ENCODE measurements at regions not wholly inside any gene's neighbourhood (a gene's known extent, or its start where the extent isn't known, plus 50 kb on each side); places are given as distances from the start of the nearest gene placed in this dataset.
"Not testable (repeated sequence)": the region's sequence is repeated elsewhere in the genome, so short reads cannot be mapped to it uniquely, and the experiment has no call there.

DNA sequence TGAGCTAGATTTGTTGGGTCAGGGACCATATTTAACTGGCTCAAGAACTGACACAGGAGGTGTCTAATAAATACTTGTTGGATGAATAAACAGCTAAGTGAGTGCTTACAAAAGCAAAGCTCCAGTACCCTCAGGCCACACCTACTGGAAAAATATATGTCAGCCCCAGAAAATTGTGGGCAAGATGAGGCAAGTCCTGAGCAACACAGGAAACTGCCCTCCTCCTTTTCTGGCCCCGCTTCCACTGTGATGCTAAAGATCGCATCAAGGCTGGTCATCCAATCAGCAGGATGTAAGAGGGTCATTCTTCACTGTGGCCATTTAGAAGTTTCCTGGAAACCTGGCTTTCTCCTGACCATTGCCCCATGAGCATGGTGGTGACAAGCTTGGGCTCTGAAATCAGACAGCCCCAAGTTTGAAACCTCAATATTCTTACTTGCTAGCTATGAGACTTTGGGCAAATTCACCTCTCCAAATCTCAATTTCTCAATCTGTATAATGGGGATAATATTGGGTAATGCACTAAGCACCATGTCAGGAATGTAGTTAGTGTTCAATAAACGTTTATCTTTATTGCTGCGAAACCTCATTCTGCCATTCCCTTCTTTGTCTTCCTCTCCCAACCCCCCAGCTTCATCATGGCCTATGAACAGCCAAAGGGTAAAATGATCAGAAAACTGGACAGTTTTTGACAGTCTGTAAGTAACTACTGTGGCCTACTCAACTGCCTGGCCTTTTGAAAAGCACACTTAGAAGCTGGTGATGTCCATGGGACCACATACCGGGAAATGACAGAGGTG, 139.3 kb upstream of the PZP start:
- no peaks in the 10 kb centered on the region for H3K9me3 Mint-ChIP-seq
- H3K4me1 Mint-ChIP-seq = peaks cover 14% of the 10 kb centered on the region
- H3K27ac Mint-ChIP-seq = peak overlapping the region; percentile 84
- no peak overlapping the region for H3K4me3 Mint-ChIP-seq
- ATAC-seq (peak; percentile 77), DNase-seq (ENCODE audit: low spot score in 2 of 2) (no peak)
- peaks cover 6% of the 10 kb centered on the region for H3K36me3 Mint-ChIP-seq

DNA sequence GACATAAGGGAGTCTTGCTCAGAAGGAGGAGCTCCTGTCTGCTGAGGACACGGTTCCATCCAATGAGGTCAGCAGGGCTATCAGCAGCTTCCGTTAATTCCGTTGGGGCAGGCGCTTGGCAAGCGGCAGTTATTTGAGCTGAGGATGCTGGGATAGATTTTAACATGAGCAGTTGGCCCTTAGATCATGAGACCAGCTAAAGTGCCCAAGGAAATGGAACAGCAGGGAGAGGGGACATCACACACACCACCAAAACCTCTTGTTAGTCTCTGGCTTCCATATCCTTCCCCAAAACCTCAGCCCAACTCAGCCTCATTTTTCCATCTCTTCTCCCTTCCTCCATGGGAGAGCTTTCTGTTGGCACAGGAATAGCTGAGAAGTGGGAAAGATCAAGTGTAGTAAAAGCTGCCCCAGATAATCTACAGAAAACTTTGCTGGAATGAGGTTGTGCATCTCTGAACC, 138.7 kb upstream of the PZP start:
- Mint-ChIP-seq H3K36me3 (peaks cover 6% of the 10 kb centered on the region), H3K4me1 (peaks cover 20% of the 10 kb centered on the region), H3K4me3 (no peak overlapping the region), H3K9me3 (no peaks in the 10 kb centered on the region), H3K27ac (peak overlapping the region; percentile 84)
- DNase-seq (ENCODE audit: low spot score in 2 of 2) (no peak), ATAC-seq (no peak)

DNA sequence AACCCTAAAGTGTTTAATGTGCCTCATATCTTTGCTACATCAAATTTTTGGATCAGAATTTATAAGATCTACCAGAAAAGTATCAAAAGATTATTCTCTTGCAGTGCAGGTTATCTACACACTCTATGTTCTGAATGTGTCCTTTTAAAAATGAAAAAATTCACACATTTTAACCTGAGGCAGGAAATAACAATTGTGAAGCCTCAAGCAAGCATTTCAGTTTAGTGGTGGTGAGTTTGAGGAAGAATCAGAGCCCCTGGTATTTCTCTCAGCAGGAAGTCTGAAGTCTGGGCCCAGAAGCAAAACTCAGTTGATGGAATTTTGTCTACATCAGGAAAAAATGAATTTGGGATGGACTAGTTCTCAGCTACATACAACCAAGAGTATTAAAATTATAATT, 137.0 kb upstream of the PZP start:
- Mint-ChIP-seq H3K27ac (no peak overlapping the region), H3K36me3 (no peaks in the 10 kb centered on the region), H3K4me1 (peaks cover 28% of the 10 kb centered on the region), H3K4me3 (no peak overlapping the region), H3K9me3 (no peaks in the 10 kb centered on the region)
- no peak for DNase-seq (ENCODE audit: low spot score in 2 of 2)
- no peak for ATAC-seq

DNA sequence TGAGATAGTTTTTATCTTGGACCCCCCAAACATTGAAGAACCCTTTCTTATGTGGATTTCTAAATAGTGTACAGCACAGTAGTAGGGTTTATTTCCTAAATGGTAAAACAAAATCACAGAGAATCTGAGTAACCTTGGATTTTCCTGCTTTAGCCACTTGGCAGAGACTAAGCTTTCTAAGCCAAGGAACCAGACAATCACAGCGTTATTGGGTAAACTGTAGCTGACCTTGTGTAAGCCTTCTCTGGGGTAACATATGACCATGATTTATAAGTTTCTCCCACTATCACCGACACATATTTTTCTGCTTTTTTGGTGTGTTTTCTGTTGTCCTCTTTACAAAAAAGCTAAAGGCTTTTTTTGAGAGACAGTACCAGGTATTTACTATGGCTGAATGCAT, 136.3 kb upstream of the PZP start:
- no peaks in the 10 kb centered on the region for H3K9me3 Mint-ChIP-seq

DNA sequence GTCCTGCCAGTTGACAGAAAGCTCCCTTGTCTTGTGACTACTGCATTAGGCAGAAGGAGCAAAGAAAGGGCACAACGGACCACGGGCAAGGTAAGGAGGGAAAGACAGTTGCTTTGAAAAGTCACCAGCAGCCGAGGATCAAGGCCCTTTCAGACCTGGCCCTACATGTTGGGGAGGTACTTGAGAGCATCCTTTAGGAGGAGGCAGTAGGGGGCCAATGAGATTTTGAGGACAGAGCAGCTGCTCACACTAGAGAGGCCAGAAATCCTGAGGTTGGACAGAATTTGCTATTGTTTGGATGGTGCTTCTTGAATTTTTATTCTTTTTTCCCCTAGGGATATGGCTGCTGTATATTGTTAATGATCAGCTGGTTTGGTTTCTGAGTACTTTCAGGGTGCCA, 135.5 kb upstream of the PZP start:
- H3K4me3 Mint-ChIP-seq = no peak overlapping the region
- ATAC-seq (no peak), DNase-seq (ENCODE audit: low spot score in 2 of 2) (no peak)
- H3K36me3 Mint-ChIP-seq = no peaks in the 10 kb centered on the region
- H3K9me3 Mint-ChIP-seq = no peaks in the 10 kb centered on the region
- H3K4me1 Mint-ChIP-seq = peaks cover 28% of the 10 kb centered on the region
- H3K27ac Mint-ChIP-seq = no peak overlapping the region

More for the DNA sequence above, 136.3 kb upstream of the PZP start:
- ATAC-seq (no peak), DNase-seq (ENCODE audit: low spot score in 2 of 2) (no peak)
- no peak overlapping the region for H3K4me3 Mint-ChIP-seq
- peaks cover 28% of the 10 kb centered on the region for H3K4me1 Mint-ChIP-seq
- H3K27ac Mint-ChIP-seq = no peak overlapping the region
- no peaks in the 10 kb centered on the region for H3K36me3 Mint-ChIP-seq

DNA sequence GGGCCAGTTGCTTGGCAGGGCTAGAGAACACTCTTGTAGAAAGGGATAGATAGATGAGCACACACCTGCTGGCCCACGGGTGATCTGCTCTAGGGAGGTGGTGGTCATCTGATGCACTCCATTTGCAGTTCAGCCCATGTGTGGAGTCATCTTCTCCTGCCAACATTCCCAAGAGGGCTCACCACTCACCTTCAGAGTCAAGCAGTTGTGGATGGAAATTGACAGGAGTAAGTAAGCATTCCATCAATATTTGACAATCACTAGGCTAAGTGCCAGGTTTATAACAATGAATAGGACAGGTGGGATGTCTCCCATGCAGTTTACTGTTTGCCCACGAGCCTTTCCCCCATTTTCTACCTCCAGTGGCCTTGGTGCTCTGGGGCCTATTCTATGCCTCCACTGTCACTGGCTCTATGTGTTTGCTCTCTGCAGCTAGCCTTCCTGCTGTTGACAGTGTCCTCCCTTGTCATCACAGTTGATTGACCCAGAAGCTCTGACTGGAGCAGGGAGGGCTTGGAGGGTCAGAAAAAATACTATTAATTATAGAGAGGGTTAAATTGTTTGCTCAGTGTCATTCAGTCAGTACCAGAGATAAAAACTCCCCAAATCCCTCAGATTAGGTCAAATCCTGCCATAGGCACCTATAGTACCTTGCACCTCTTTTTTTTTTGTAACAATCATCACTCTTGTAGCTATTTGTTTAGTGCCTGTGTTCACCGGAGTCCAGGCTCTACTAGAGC, 134.6 kb upstream of the PZP start:
- no peak overlapping the region for H3K4me3 Mint-ChIP-seq
- no peak overlapping the region for H3K27ac Mint-ChIP-seq
- H3K9me3 Mint-ChIP-seq = no peaks in the 10 kb centered on the region
- no peaks in the 10 kb centered on the region for H3K36me3 Mint-ChIP-seq
- DNase-seq (ENCODE audit: low spot score in 2 of 2) (no peak), ATAC-seq (no peak)
- H3K4me1 Mint-ChIP-seq = peaks cover 28% of the 10 kb centered on the region

DNA sequence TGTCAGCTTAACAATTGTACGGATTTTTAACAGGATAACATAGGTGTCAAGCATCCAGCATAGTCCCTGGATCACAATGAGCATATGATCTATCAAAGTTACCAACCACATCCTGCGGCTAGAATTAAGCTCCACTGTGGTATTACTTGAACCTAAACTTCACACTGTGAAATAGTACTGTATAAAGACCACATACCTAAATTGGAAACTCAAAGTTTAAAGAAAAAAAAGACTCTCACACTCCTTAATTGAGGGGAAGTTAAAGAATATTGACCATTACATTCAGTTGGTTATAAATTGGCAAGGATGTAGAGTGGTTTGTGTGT, 133.0 kb upstream of the PZP start:
- DNase-seq (ENCODE audit: low spot score in 2 of 2) = no peak
- no peaks in the 10 kb centered on the region for H3K36me3 Mint-ChIP-seq
- no peak overlapping the region for H3K4me3 Mint-ChIP-seq

DNA sequence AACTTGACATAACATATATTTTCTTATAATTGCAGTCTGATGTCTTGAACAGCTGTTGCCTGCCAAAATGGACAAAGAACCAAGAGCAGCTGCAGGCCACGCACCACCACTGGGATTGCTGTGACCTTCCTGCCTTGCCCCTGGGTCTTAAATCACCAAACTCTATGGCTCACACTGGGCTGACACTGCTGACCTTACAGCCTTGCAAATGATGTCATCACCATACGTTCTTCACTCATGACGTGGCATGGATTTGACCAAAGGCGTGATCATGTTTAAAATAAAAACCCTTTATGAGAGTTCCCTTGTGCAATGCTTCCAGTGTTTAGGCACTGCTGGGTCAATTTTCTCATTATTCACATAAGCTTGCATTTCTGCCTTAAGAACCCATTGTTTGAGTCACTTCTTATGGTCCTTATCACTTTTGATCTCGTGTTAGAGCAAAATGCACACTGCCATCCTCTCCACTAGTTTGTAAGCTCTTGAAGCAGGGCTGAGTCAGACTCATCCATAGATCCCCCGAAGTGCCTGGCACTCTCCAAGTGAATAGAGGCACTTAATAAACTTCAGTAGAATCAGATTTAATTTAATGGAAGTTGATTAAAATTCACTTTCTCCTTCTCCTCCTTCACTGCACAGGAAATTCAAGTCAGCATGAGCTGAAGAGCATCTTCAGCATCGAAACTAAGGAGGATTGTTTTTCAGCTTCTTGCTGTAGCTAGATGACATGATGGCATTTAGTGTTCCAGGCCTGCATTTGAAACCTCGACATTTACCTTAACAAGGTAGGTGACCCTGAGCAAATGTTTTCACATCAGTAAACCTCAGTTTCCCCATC, 132.4 kb upstream of the PZP start:
- Mint-ChIP-seq H3K9me3 (peaks cover 8% of the 10 kb centered on the region), H3K4me1 (peaks cover 19% of the 10 kb centered on the region), H3K36me3 (no peaks in the 10 kb centered on the region), H3K27ac (peak overlapping the region; percentile 32), H3K4me3 (no peak overlapping the region)
- ATAC-seq = peak; percentile 48
- no peak for DNase-seq (ENCODE audit: low spot score in 2 of 2)

More for the DNA sequence above, 133.0 kb upstream of the PZP start:
- no peak for ATAC-seq
- Mint-ChIP-seq H3K9me3 (peaks cover 6% of the 10 kb centered on the region), H3K4me1 (peaks cover 19% of the 10 kb centered on the region), H3K27ac (peak overlapping the region; percentile 32)

DNA sequence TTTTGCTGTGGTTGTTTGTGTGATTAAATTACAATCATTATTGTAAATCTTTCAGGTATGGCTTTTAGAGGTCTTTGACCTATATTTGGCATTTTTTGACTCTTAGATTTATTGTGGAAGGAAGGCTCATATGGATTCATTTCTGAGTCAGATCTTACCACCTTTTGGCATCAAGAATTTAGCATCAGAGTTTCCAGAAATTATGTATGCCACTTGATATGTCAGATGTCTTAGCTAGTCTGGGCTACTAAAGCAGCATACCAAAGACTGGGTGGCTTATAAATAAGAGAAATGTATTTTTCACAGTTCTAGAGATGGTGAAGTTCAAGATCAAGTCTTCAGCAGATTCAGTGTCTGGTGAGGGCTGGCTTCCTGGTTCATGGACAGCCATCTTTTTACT, 129.5 kb upstream of the PZP start:
- ATAC-seq (peak; percentile 40), DNase-seq (ENCODE audit: low spot score in 2 of 2) (no peak)
- H3K9me3 Mint-ChIP-seq = peaks cover 8% of the 10 kb centered on the region
- H3K36me3 Mint-ChIP-seq = no peaks in the 10 kb centered on the region
- peaks cover 19% of the 10 kb centered on the region for H3K4me1 Mint-ChIP-seq
- no peak overlapping the region for H3K4me3 Mint-ChIP-seq
- no peak overlapping the region for H3K27ac Mint-ChIP-seq

DNA sequence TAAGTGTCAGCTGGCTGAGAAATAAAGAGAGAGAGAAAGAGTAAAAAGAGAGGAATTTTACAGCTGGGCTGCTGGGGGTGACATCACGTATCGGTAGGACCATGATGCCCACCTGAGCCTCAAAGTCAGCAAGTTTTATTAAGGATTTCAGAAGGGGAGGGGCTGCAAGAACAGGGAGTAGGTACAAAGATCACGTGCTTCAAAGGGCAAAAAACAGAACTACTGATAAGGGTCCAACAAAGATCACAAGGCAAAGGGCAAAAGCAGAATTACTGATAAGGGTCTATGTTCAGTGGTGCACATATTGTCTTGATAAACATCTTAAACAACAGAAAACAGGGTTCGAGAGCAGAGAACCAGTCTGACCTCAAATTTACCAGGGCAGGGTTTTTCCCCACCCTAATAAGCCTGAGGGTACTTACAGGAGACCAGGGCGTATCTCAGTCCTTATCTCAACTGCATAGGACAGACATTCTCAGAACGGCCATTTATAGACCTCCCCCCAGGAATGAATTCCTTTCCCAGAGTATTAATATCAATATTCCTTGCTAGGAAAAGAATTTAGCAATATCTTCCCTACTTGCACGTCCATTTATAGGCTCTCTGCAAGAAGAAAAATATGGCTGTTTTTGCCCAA, 128.3 kb upstream of the PZP start:
- H3K9me3 Mint-ChIP-seq; H3K27ac Mint-ChIP-seq; DNase-seq (ENCODE audit: low spot score in 2 of 2); H3K36me3 Mint-ChIP-seq; ATAC-seq; H3K4me3 Mint-ChIP-seq: not testable (repeated sequence)
- H3K4me1 Mint-ChIP-seq = peaks cover 12% of the 10 kb centered on the region

DNA sequence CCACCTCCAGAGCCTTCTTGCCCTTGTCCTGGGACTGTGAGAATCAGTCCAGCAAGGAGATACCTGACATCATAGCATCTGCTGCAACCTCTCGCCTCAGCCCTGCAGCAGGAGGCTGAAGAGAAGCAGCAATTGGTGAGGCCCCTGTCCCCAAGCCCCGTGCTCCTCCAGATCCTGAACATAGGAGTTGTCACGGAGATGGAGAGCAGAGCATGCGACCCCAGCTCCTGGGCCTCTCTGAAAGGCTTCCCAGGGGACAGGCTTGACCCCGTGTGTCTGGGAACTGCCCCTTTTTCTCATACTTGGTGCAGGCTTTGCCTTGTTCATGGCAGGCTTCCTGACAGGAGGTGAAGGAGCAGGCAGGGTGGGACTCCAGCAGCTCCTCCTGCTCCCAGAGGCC, 127.7 kb upstream of the PZP start:
- no peak for DNase-seq (ENCODE audit: low spot score in 2 of 2)
- H3K36me3 Mint-ChIP-seq = no peaks in the 10 kb centered on the region
- ATAC-seq = no peak
- H3K4me3 Mint-ChIP-seq = no peak overlapping the region
- H3K27ac Mint-ChIP-seq = no peak overlapping the region
- H3K9me3 Mint-ChIP-seq = peaks cover 8% of the 10 kb centered on the region
- H3K4me1 Mint-ChIP-seq = peaks cover 12% of the 10 kb centered on the region

DNA sequence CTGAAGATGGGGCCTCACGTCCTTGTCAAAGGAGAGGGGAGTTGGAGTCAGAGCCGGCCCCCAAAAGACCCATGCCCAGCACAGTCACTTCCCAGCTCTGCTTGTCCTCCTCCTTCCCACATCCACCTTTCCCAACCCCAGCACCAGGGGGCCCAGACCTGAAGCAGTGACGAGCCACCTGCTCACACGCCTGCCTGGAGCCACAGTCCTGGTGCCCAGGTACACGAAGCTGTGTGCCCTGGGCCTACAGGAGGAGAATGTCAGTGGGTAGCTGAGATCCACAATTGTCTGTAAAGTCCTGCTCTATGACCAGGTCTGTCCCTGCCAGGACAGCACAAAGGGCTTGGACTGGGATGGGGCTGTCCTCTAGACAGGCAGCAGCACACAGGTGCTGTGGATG, 126.8 kb upstream of the PZP start:
- Mint-ChIP-seq H3K36me3 (no peaks in the 10 kb centered on the region), H3K9me3 (peaks cover 8% of the 10 kb centered on the region), H3K27ac (no peak overlapping the region), H3K4me1 (peaks cover 8% of the 10 kb centered on the region), H3K4me3 (no peak overlapping the region)
- ATAC-seq (no peak), DNase-seq (ENCODE audit: low spot score in 2 of 2) (no peak)

DNA sequence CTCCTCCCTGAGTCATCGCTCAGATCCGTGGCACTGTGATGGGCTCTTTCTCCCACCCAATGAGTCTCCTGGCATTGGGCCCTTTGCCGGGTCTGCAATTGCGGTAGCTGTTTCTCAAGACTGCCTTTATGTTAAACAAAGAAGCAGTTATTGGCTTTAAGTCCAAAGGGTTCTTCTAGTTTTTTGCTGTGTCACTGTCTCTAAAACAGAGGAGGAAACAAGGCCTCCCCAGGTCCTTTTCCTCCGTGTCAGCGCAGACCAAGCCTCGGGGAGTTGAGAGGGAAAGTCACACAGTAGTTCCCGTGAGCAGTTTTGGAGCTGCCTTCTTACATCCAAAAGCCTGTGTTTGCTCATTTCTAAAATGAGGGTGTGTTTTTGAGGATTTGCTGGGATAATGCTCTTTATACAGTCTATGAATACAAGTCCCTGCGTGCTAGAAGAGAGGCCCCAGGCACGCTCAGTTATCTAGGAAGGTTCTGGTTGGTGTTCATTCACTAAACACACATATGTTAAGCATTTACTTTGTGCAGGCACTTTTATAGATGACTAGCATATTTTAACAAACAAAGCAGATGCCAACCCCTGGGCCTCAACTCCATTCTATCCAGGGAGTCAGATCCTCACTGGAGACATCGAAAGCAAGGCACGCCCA, 126.0 kb upstream of the PZP start:
- H3K27ac Mint-ChIP-seq = no peak overlapping the region
- ATAC-seq (no peak), DNase-seq (ENCODE audit: low spot score in 2 of 2) (no peak)
- H3K9me3 Mint-ChIP-seq = peaks cover 8% of the 10 kb centered on the region
- H3K36me3 Mint-ChIP-seq = no peaks in the 10 kb centered on the region
- no peak overlapping the region for H3K4me3 Mint-ChIP-seq
- H3K4me1 Mint-ChIP-seq = peaks cover 8% of the 10 kb centered on the region

DNA sequence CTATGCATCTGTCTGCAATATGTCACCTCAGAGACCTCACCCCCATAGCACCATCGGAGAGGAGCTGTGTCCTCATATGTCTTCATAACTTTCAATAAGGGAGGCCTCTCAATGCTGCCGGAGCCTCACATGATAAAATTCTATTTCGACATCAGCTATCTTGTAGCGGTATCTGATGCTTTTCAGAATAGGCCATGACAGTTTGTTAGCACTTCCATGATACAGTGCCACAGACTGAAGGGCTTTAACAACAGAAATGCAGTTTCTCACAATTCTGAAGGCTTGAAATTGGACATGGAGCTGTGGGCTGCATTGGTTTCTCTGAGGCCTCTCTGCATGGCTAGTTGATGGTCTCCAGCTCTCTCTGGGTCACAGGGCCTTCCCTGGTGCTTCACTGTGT, 125.0 kb upstream of the PZP start:
- H3K36me3 Mint-ChIP-seq = no peaks in the 10 kb centered on the region
- no peak for ATAC-seq
- H3K27ac Mint-ChIP-seq = peak overlapping the region; percentile 62

DNA sequence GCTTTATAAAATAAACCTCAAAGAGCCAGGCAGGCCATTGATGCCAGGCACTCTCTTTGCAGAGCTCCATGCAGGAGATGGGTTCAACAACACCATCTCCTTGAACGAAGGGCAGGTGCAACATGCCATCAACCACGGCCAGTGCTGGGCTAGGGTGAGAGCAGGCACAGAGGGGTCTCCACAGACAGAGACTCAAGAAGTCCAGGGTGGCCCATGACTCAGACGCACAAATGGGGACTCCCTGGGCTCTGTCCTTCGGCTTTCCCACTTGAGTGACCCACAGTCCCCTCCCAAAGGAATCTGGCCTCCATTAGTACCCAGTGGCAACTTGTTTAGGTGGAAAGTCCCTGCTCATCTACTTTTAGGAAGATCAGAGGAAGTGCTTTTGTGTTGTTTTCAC, 124.4 kb upstream of the PZP start:
- no peak for ATAC-seq
- Mint-ChIP-seq H3K36me3 (no peaks in the 10 kb centered on the region), H3K27ac (peak overlapping the region; percentile 62)

More for the DNA sequence above, 125.0 kb upstream of the PZP start:
- Mint-ChIP-seq H3K9me3 (peaks cover 8% of the 10 kb centered on the region), H3K4me1 (peaks cover 8% of the 10 kb centered on the region), H3K4me3 (no peak overlapping the region)
- DNase-seq (ENCODE audit: low spot score in 2 of 2) = no peak

More for the DNA sequence above, 124.4 kb upstream of the PZP start:
- H3K4me1 Mint-ChIP-seq = peaks cover 9% of the 10 kb centered on the region
- no peak overlapping the region for H3K4me3 Mint-ChIP-seq
- DNase-seq (ENCODE audit: low spot score in 2 of 2) = no peak
- peaks cover 7% of the 10 kb centered on the region for H3K9me3 Mint-ChIP-seq

Measured in stimulated activated effector memory CD8-positive, alpha-beta T cell treated with anti-CD3 and anti-CD28 coated beads, Interleukin-12 subunit alpha, Interleukin-12 subunit beta, amount 100 ng/mL, for 72 hours (primary cell).